NT2/D1 (cell line): ENCODE measurements at regions not wholly inside any gene's neighbourhood (a gene's known extent, or its start where the extent isn't known, plus 50 kb on each side); places are given as distances from the start of the nearest gene placed in this dataset.
"Not testable (repeated sequence)": the region's sequence is repeated elsewhere in the genome, so short reads cannot be mapped to it uniquely, and the experiment has no call there.

Experiments
- DNase-seq: peaks from one replicate; pipeline ENCODE4 v3.0.0-alpha.2; 2011; ENCODE audit warnings: low read depth, low spot score
- H3K27me3 ChIP-seq: 2 replicates; pipeline ENCODE4 v1.6.0; 2011; ENCODE audit warnings: mild to moderate bottlenecking; ENCODE audit not compliant: insufficient read length, insufficient read depth
- H3K36me3 ChIP-seq: 2 replicates; pipeline ENCODE4 v1.6.1; 2011; ENCODE audit warnings: mild to moderate bottlenecking, low read length, mixed read lengths; ENCODE audit not compliant: insufficient read depth, insufficient read length
- H3K4me1 ChIP-seq: 2 replicates; pipeline ENCODE4 v1.5.1; 2011; ENCODE audit not compliant: insufficient read depth, insufficient read length
- H3K4me3 ChIP-seq: 2 replicates; pipeline ENCODE4 v1.5.1; 2011; ENCODE audit warnings: low read depth; ENCODE audit not compliant: insufficient read length
- H3K9ac ChIP-seq: 2 replicates; pipeline ENCODE4 v1.6.0; 2011; ENCODE audit warnings: low read depth; ENCODE audit not compliant: insufficient read length
- H3K9me3 ChIP-seq: 2 replicates; pipeline ENCODE4 v1.5.1; 2011; ENCODE audit warnings: mild to moderate bottlenecking, low read length; ENCODE audit not compliant: insufficient read depth
- SUZ12 ChIP-seq: IDR thresholded peaks from 2 replicates; pipeline ENCODE4 v1.6.1; 2011; ENCODE audit not compliant: insufficient read length, insufficient read depth; ENCODE audit errors: extremely low read depth
- YY1 ChIP-seq: IDR thresholded peaks from 2 replicates; pipeline ENCODE4 v1.6.1; 2011; ENCODE audit not compliant: insufficient read length, insufficient read depth
- ZNF274 ChIP-seq: IDR thresholded peaks from 2 replicates; pipeline ENCODE4 v1.6.1; 2011; ENCODE audit warnings: mild to moderate bottlenecking, low read depth, low read length

- Histone ChIP-seq H3K9ac (no peak overlapping the region), H3K4me1 (no peaks in the 10 kb centered on the region), H3K36me3 (no peaks in the 10 kb centered on the region), H3K27me3 (no peaks in the 10 kb centered on the region), H3K9me3 (no peaks in the 10 kb centered on the region), H3K4me3 (no peak overlapping the region)
- no peak for TF ChIP-seq SUZ12
- no peak for TF ChIP-seq YY1
- TF ChIP-seq ZNF274 = no peak
- no peak for DNase-seq
Observed at GRCh38 chrX:9373789-9374188, 91.1 kb upstream of the TBL1X start.

GRCh38 chrX:9374555-9374954 is 90.3 kb upstream of the TBL1X start:
- no peak overlapping the region for H3K4me3 ChIP-seq
- no peak overlapping the region for H3K9ac ChIP-seq
- no peaks in the 10 kb centered on the region for H3K4me1 ChIP-seq
- no peaks in the 10 kb centered on the region for H3K9me3 ChIP-seq
- DNase-seq = no peak
- no peaks in the 10 kb centered on the region for H3K27me3 ChIP-seq
- TF ChIP-seq YY1 (no peak), SUZ12 (no peak), ZNF274 (no peak)
- H3K36me3 ChIP-seq = no peaks in the 10 kb centered on the region

DNA sequence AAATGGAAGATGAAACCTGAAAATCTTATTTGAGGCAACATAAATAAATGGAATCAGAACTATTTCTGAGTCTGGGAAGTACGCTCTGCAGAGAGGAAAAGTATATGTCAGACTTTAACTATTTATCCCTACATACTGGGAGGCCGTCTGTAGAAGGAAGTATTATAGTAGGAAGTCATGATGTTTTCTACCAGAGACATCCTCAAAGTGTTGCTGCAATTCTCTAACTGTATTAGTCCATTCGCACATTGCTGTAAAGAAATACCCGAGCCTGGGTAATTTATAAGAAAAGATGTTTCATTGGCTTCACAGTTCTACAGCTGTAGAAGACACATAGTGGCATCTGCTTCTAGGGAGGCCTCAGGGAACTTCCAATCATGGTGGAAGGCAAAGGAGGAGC is 88.7 kb upstream of the TBL1X start:
- TF ChIP-seq SUZ12 (no peak), YY1 (no peak), ZNF274 (no peak)

DNA sequence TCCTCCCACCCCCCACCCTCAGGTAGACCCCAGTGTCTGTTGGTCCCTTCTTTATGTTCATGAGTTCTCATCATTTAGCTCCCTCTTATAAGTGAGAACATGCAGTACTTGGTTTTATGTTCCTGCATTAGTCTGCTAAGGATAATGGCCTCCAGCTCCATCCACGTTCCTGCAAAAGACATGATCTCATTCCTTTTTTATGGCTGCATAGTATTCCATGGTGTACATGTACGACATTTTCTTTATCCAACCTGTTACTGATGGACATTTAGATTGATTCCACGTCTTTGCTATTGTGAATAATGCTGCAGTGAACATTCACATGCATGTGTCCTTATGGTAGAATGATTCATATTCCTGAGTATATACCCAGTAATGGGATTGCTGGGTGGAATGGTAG is 87.6 kb upstream of the TBL1X start:
- not testable (repeated sequence) for H3K9me3 ChIP-seq, H3K9ac ChIP-seq, H3K27me3 ChIP-seq, H3K36me3 ChIP-seq, H3K4me1 ChIP-seq, H3K4me3 ChIP-seq, DNase-seq

More for the DNA sequence above, 88.7 kb upstream of the TBL1X start:
- Histone ChIP-seq H3K9me3 (no peaks in the 10 kb centered on the region), H3K27me3 (no peaks in the 10 kb centered on the region), H3K9ac (no peak overlapping the region), H3K36me3 (no peaks in the 10 kb centered on the region), H3K4me1 (no peaks in the 10 kb centered on the region), H3K4me3 (no peak overlapping the region)
- no peak for DNase-seq

DNA sequence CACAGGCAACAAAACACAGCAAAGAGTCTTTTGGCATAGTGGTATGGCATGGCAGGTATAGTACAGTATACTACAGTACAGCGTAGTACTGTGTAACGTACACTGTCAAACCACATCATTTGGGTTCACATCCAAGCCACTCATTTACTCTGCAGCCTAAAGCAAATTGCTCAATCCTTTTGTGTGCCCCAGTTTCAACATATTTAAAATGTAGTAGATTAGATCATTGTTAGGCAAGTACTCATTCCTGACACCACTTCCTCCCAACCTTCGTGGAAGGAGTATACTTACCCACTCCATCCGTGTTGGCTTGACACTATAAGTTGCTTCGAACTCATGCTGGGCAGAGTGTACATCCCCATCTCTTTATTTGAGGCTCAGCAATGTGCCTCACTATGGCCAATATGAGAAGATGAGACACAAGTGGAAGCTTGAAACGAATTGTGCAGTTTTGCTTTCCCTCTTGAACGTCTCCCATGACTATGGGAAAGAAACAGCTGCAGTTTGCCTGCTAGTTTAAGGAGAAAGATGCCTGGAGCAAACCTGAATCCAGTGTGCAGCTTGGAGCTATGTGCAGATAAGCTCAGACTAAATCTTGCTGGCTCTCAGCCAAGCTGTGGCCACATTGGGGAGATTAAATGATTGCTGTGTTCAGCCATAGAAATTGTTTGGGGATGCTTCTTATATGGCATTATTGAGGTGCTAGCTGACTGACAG is 85.7 kb upstream of the TBL1X start:
- no peaks in the 10 kb centered on the region for H3K36me3 ChIP-seq
- TF ChIP-seq SUZ12 (no peak), ZNF274 (no peak), YY1 (no peak)
- H3K4me1 ChIP-seq = no peaks in the 10 kb centered on the region
- no peak overlapping the region for H3K4me3 ChIP-seq
- no peaks in the 10 kb centered on the region for H3K27me3 ChIP-seq
- H3K9ac ChIP-seq = no peak overlapping the region
- H3K9me3 ChIP-seq = no peaks in the 10 kb centered on the region
- no peak for DNase-seq

DNA sequence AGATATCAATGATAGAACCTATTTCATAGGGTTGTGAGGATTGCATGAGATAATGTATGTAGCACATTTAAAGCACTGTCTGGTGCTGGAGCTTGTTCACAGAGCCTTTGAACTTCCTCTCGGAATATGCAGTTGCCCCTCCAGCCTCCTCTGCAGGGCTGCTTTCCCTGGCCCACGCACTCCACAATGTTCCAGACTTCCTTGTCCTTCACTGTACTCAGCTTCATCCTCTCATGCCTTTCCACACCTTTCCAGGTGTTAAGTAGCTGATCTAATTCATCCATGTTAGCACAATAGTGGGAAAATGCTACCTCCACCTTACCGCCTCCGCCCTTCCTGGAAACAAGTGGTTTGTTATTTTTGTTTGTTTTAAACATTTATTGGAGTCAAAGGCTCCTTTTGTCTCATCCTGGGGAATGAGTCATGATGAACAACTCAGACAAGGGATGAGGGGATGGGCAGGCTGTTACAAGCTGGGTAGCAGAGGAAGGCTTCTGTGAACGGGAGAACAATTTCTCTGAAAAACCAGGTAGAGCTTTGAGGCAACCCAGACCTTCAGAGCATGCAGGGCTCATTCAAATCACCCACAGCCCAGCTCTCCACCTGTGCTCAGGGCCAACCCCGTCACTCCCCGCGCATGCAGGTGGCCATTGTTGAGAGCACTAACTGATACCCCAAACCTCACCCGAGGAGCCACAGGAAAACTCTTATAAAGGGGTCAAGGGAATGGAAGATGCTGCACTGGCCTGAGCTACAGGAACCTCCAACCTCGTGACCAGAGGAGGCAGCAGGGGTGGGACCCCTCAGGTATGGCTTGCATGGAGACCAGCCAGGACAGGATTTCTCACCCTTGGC is 84.9 kb upstream of the TBL1X start:
- Histone ChIP-seq H3K4me1 (no peaks in the 10 kb centered on the region), H3K36me3 (no peaks in the 10 kb centered on the region), H3K4me3 (no peak overlapping the region), H3K9me3 (no peaks in the 10 kb centered on the region), H3K9ac (no peak overlapping the region), H3K27me3 (no peaks in the 10 kb centered on the region)
- DNase-seq = no peak
- TF ChIP-seq SUZ12 = no peak

DNA sequence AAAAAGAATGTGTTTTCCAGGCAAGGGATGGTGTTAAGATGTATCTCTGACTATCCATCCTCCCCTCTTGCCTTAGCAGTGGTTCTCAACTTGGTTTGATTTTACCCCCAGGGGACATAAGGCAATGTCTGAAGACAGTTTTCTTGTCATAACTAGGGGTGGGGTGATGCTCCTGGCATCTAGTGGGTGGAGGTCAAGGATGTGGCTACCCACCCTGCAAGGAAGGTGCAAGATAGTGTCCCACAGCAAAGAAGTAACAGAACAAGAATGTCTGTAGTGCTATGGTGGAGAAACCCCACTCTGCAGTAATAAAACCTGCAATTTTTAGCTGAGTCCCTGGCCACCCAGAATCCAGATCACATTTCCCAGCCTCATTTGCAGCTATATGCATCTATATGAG is 81.2 kb upstream of the TBL1X start:
- Histone ChIP-seq H3K27me3 (no peaks in the 10 kb centered on the region), H3K9me3 (no peaks in the 10 kb centered on the region; the same call in 1 of the 2 replicates), H3K9ac (no peak overlapping the region), H3K4me1 (no peaks in the 10 kb centered on the region), H3K36me3 (no peaks in the 10 kb centered on the region), H3K4me3 (no peak overlapping the region)
- no peak for DNase-seq
- TF ChIP-seq ZNF274 (no peak), SUZ12 (no peak), YY1 (no peak)

- H3K36me3 ChIP-seq = no peaks in the 10 kb centered on the region
- no peaks in the 10 kb centered on the region; the same call in 1 of the 2 replicates for H3K9me3 ChIP-seq
- no peak overlapping the region for H3K4me3 ChIP-seq
- TF ChIP-seq SUZ12 = no peak
- TF ChIP-seq YY1 = no peak
- TF ChIP-seq ZNF274 = no peak
- H3K27me3 ChIP-seq = no peaks in the 10 kb centered on the region
- no peak overlapping the region for H3K9ac ChIP-seq
- no peak for DNase-seq
- H3K4me1 ChIP-seq = no peaks in the 10 kb centered on the region
Observed at GRCh38 chrX:9388450-9388849, 76.4 kb upstream of the TBL1X start.
